HEK293 (cell line): ENCODE measurements at regions not wholly inside any gene's neighbourhood (a gene's known extent, or its start where the extent isn't known, plus 50 kb on each side); places are given as distances from the start of the nearest gene placed in this dataset.

Experiments
- TF ChIP-seq, protein P1 (sequence below): fragments of 450-650 bp; formaldehyde crosslinking; IDR thresholded peaks from 2 replicates; pipeline ENCODE4 v1.5.1; 2017; ENCODE audit warnings: missing biosample characterization, missing genetic modification characterization
- TF ChIP-seq, protein P2 (sequence below): fragments of 450-650 bp; formaldehyde crosslinking; IDR thresholded peaks from 2 replicates; pipeline ENCODE4 v1.5.1; 2016; ENCODE audit warnings: missing biosample characterization, missing genetic modification characterization

DNA sequence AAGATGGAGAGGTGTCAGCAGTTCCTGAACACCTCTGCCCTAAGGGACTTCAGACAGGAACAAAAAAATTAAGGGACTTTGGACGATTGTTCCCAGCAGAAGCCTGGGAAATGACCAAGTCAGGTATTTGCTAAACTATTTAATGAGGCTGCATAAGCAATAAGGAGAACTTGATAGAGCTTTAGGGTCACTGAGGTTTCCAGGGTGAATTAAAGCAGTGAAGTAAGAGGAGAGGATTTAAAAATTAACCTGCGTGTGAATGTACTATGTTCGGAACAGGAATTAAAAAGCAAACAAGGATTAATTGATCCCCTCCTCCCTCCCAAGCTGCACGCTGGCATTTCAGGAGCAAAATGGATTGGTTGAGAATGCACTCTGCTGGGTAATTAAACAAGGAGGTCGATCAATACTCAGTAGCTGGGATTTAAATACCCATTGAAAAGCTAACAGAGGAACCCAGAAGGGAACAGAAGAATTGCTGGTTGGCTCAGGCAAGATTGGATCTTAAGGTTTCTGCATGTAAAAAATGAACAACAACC, 157.2 kb downstream of the RNF152 start:
- TF ChIP-seq, protein P1, sequence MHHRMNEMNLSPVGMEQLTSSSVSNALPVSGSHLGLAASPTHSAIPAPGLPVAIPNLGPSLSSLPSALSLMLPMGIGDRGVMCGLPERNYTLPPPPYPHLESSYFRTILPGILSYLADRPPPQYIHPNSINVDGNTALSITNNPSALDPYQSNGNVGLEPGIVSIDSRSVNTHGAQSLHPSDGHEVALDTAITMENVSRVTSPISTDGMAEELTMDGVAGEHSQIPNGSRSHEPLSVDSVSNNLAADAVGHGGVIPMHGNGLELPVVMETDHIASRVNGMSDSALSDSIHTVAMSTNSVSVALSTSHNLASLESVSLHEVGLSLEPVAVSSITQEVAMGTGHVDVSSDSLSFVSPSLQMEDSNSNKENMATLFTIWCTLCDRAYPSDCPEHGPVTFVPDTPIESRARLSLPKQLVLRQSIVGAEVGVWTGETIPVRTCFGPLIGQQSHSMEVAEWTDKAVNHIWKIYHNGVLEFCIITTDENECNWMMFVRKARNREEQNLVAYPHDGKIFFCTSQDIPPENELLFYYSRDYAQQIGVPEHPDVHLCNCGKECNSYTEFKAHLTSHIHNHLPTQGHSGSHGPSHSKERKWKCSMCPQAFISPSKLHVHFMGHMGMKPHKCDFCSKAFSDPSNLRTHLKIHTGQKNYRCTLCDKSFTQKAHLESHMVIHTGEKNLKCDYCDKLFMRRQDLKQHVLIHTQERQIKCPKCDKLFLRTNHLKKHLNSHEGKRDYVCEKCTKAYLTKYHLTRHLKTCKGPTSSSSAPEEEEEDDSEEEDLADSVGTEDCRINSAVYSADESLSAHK (tag by site-specific recombination), result no peak
- TF ChIP-seq, protein P2, sequence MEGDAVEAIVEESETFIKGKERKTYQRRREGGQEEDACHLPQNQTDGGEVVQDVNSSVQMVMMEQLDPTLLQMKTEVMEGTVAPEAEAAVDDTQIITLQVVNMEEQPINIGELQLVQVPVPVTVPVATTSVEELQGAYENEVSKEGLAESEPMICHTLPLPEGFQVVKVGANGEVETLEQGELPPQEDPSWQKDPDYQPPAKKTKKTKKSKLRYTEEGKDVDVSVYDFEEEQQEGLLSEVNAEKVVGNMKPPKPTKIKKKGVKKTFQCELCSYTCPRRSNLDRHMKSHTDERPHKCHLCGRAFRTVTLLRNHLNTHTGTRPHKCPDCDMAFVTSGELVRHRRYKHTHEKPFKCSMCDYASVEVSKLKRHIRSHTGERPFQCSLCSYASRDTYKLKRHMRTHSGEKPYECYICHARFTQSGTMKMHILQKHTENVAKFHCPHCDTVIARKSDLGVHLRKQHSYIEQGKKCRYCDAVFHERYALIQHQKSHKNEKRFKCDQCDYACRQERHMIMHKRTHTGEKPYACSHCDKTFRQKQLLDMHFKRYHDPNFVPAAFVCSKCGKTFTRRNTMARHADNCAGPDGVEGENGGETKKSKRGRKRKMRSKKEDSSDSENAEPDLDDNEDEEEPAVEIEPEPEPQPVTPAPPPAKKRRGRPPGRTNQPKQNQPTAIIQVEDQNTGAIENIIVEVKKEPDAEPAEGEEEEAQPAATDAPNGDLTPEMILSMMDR, result no peak
